BLaER1 (cell line): ENCODE measurements at regions not wholly inside any gene's neighbourhood (a gene's known extent, or its start where the extent isn't known, plus 50 kb on each side); places are given as distances from the start of the nearest gene placed in this dataset.

ENCODE experiments used
- H3K27ac ChIP-seq: shearing (Covaris generic); formaldehyde crosslinking; 2 replicates; pipeline ENCODE4 v1.8.1; 2022
- H3K27me3 ChIP-seq: shearing (Covaris generic); formaldehyde crosslinking; 2 replicates; pipeline ENCODE4 v1.8.1; 2022
- H3K36me3 ChIP-seq: shearing (Covaris generic); formaldehyde crosslinking; 2 replicates; pipeline ENCODE4 v1.8.1; 2022
- H3K4me1 ChIP-seq: shearing (Covaris generic); formaldehyde crosslinking; 2 replicates; pipeline ENCODE4 v1.8.1; 2022
- H3K4me2 ChIP-seq: shearing (Covaris generic); formaldehyde crosslinking; 2 replicates; pipeline ENCODE4 v1.8.1; 2022
- H3K4me3 ChIP-seq: shearing (Covaris generic); formaldehyde crosslinking; 2 replicates; pipeline ENCODE4 v1.8.1; 2022
- H3K9ac ChIP-seq: shearing (Covaris generic); formaldehyde crosslinking; 2 replicates; pipeline ENCODE4 v1.8.1; 2022
- H3K9me3 ChIP-seq: shearing (Covaris generic); formaldehyde crosslinking; 2 replicates; pipeline ENCODE4 v1.8.1; 2022
- H4K20me1 ChIP-seq: shearing (Covaris generic); formaldehyde crosslinking; 2 replicates; pipeline ENCODE4 v1.8.1; 2022
- Cebpa-rat ChIP-seq: shearing (Covaris generic); IDR thresholded peaks from 2 replicates; pipeline ENCODE4 v1.8.1; 2022

DNA sequence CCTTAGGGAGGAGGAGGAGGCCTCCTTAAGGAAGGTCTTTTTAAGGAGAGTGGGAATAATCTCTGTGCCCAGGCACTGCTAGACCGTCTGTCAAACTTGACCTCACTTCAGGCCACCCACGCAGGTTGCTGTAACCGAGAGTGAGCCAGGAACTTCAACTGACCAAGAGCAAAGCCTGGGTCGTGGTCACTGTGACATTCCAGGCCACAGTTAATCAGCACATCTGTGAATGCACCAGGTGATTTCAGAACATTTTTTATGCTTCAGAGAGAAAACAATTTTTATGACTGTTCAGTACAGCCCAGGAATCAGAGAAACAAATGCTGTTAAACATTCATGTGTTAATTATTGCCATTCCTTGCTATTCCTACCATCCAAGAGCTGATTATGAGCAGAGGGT is 226.6 kb upstream of the ASIC2 start:
- no peak overlapping the region for H3K4me3 ChIP-seq
- H3K9ac ChIP-seq = no peak overlapping the region
- H3K27me3 ChIP-seq = no peaks in the 10 kb centered on the region
- 0 out of 2 replicates have a peak, but pooled peaks cover 5% of the 10 kb centered on the region for H3K4me1 ChIP-seq
- no peak overlapping the region for H3K4me2 ChIP-seq
- H3K9me3 ChIP-seq = no peaks in the 10 kb centered on the region
- no peaks in the 10 kb centered on the region for H4K20me1 ChIP-seq
- no peaks in the 10 kb centered on the region for H3K36me3 ChIP-seq
- no peak for TF ChIP-seq Cebpa-rat
- H3K27ac ChIP-seq = no peak overlapping the region

DNA sequence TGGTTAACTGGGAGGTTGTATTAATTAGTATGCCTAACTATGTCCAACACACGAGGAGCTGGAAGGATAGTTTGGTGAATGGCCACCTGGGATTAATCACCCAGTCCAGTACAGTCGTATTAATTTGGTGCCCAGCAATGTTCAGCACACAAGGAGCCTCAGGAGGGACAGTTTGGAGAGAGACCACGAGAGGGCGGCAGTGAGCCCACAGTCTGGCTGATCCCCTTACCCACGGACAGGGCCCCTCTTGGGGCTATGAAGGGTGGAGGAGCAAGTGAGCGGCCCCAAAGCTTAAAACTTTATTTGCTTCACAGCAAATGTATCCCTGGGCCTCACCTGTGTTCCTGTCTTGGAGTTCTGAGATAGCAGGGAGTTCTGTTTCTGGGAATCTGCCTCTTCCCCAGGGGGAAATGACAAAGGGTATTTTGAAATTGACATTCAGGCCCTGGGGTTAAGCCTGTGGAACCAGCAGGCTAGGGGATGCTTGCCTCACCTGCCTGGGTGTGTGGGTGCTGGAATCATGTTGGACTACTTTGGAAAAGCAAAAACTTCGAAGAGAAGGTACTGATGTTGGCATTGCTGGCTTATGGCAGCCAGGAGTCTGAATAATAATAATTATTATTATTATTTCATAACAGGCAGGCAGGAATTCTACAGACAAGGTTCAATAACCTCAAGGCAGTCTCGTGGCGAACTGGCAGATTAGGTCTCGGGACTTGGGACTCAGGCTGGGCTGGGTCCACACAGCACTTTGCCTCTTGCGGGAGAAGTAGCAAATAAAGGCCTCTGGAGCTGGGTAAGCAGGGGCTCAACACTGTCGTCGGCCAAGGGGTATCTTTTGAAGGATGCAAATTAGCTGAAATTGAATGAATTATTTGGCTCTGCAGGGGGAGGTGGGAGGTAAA is 227.6 kb upstream of the ASIC2 start:
- no peak overlapping the region for H3K4me2 ChIP-seq
- H3K27ac ChIP-seq = no peak overlapping the region
- H4K20me1 ChIP-seq = no peaks in the 10 kb centered on the region
- no peak for TF ChIP-seq Cebpa-rat
- no peaks in the 10 kb centered on the region for H3K9me3 ChIP-seq
- no peaks in the 10 kb centered on the region for H3K27me3 ChIP-seq
- H3K9ac ChIP-seq = no peak overlapping the region
- 0 out of 2 replicates have a peak, but pooled peaks cover 5% of the 10 kb centered on the region for H3K4me1 ChIP-seq
- H3K36me3 ChIP-seq = no peaks in the 10 kb centered on the region
- no peak overlapping the region for H3K4me3 ChIP-seq

DNA sequence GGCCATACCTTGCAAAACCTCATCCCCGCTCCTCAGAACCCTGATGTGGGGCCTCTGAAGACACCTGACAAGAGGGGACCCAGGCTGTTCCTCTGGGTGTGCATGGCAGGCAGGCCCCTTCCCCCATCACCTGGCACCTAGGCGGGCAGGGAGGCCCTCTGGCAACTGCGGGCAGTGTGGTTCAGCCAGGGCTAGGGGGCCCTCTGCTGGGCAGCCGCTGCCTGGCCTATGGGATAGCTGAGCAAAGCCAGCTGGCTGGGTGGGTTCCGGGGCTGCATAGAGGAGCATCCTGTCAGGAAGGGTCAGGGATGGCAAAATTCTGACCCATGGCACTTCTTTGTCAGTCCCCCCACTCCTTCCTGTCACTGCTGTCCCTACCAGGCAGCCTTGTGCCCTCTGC is 228.7 kb upstream of the ASIC2 start:
- H3K27ac ChIP-seq = no peak overlapping the region
- H3K27me3 ChIP-seq = no peaks in the 10 kb centered on the region
- H3K4me2 ChIP-seq = no peak overlapping the region
- H3K9me3 ChIP-seq = 0 out of 2 replicates have a peak, but pooled peaks cover under 1% of the 10 kb centered on the region
- no peak for TF ChIP-seq Cebpa-rat
- 0 out of 2 replicates have a peak, but pooled peaks cover 5% of the 10 kb centered on the region for H3K4me1 ChIP-seq
- H3K4me3 ChIP-seq = no peak overlapping the region
- no peak overlapping the region for H3K9ac ChIP-seq
- no peaks in the 10 kb centered on the region for H3K36me3 ChIP-seq
- H4K20me1 ChIP-seq = no peaks in the 10 kb centered on the region

DNA sequence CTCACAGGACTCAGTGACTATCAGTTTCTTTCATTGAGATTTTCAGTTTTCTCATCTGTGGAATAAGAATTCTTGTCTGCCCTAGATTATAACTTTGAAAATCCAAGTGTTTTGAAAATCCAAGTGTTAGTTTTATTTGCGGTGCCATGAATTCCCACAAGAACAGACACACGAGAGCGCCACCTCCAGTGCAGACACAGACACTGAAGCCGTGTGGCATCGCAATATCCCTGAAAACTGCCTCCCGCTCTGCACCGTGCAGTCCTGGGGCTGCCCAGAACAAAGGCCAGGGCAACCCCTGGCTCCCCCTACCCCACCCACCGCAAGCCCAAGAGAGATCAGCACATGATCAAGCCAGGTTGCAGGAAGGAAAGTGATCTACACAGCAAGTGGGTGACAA is 229.5 kb upstream of the ASIC2 start:
- no peak overlapping the region for H3K4me2 ChIP-seq
- H3K4me1 ChIP-seq = 0 out of 2 replicates have a peak, but pooled peaks cover 5% of the 10 kb centered on the region
- no peaks in the 10 kb centered on the region for H3K27me3 ChIP-seq
- H3K36me3 ChIP-seq = no peaks in the 10 kb centered on the region
- TF ChIP-seq Cebpa-rat = no peak
- H3K9ac ChIP-seq = no peak overlapping the region
- peaks cover 9% of the 10 kb centered on the region; the same call in 1 of the 2 replicates for H3K9me3 ChIP-seq
- H3K27ac ChIP-seq = no peak overlapping the region
- H3K4me3 ChIP-seq = no peak overlapping the region
- no peaks in the 10 kb centered on the region for H4K20me1 ChIP-seq

DNA sequence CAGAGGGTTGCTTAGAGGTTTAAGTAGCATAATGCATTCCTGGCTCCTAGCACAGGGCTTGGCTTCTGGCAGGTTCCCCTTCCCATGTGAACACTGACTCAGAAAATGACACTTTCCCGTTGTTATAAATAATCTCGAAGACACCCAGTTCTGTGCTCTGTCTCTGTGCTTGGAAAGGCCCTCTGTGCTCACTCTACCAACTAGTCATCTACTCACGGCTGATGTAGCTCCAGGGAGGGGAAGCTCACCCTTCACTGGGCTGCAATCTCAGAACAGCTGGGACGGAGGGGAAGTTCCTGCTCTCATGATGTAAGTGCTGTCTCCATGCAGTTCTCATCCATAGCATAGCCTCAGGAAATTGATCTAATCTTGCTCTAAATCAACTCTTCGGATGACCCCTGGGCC is 230.5 kb upstream of the ASIC2 start:
- H3K9ac ChIP-seq = no peak overlapping the region
- TF ChIP-seq Cebpa-rat = no peak
- no peaks in the 10 kb centered on the region for H3K27me3 ChIP-seq
- no peak overlapping the region for H3K4me3 ChIP-seq
- H3K27ac ChIP-seq = no peak overlapping the region
- no peaks in the 10 kb centered on the region for H3K4me1 ChIP-seq
- no peaks in the 10 kb centered on the region for H3K36me3 ChIP-seq
- peaks cover 12% of the 10 kb centered on the region; the same call in 1 of the 2 replicates for H3K9me3 ChIP-seq
- no peak overlapping the region for H3K4me2 ChIP-seq
- no peaks in the 10 kb centered on the region for H4K20me1 ChIP-seq

DNA sequence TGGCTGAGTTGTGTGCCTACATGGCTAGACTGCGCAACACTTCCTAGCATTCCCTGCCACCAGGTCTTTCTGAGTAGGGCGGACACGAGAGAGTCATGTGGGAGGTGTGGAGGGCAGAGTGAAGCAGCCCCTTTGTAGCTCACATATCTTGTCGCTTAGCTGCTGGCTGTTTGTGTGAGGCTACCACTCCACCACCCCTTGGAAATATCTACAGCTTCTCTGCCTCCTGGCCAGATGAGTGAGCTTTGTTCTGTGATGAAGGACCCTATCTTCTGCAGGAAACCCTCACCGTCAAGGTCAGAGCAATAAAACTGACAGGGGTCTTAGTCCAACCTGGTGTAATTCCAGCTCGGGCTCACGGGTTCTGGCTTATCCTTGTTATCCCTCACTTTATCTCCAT is 232.1 kb upstream of the ASIC2 start:
- no peak for TF ChIP-seq Cebpa-rat
- H3K27me3 ChIP-seq = no peaks in the 10 kb centered on the region
- H3K4me1 ChIP-seq = no peaks in the 10 kb centered on the region

DNA sequence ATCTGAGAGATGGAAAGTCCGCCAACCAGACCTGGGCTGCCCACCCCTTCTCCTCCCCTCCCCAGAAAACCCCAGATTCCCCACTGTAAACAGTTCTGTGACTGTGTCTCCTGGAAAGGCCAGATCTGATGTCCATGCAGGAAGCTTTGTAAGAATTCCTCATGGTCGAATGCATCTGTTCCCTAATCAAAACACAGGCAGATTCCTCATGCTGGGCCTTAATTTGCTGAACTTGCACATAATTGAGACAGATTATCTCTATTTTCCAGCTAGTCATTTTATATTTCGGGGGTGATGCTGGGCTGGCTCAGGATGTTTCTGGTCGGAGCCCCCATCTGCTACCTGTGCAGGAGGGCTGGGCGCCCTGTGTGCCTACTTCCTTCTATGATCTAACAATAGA is 233.6 kb upstream of the ASIC2 start:
- Histone ChIP-seq H3K4me2 (no peak overlapping the region), H3K4me3 (no peak overlapping the region), H3K4me1 (no peaks in the 10 kb centered on the region), H4K20me1 (no peaks in the 10 kb centered on the region), H3K27me3 (no peaks in the 10 kb centered on the region), H3K9me3 (peaks cover 12% of the 10 kb centered on the region; the same call in 1 of the 2 replicates), H3K36me3 (no peaks in the 10 kb centered on the region), H3K9ac (no peak overlapping the region), H3K27ac (no peak overlapping the region)
- no peak for TF ChIP-seq Cebpa-rat

More for the DNA sequence above, 232.1 kb upstream of the ASIC2 start:
- Histone ChIP-seq H3K27ac (no peak overlapping the region), H3K36me3 (no peaks in the 10 kb centered on the region), H3K9me3 (peaks cover 12% of the 10 kb centered on the region; the same call in 1 of the 2 replicates), H3K9ac (no peak overlapping the region), H4K20me1 (no peaks in the 10 kb centered on the region), H3K4me3 (no peak overlapping the region), H3K4me2 (no peak overlapping the region)

DNA sequence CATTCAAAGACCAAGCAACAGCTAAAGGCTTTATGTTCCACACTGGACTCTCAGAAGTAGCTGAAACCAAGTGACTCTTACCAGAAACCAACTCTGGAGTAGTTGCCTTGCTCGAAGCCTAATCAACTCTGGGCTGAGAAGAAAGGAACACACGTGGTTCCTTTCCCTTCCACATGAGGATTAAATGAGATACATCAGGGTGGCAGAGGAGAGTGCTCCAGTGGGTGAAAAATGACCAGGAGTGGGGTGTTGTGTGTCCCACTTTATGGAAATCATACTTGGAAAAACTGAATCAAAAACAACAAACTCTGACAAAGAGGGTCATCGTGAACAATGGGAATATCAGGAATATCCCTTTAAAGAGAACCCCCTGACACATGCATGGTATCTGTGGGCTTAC is 234.2 kb upstream of the ASIC2 start:
- TF ChIP-seq Cebpa-rat = no peak
- Histone ChIP-seq H3K4me3 (no peak overlapping the region), H3K4me2 (no peak overlapping the region), H3K27me3 (no peaks in the 10 kb centered on the region), H4K20me1 (no peaks in the 10 kb centered on the region), H3K27ac (no peak overlapping the region), H3K9me3 (peaks cover 12% of the 10 kb centered on the region; the same call in 1 of the 2 replicates), H3K9ac (no peak overlapping the region), H3K36me3 (no peaks in the 10 kb centered on the region), H3K4me1 (no peaks in the 10 kb centered on the region)

DNA sequence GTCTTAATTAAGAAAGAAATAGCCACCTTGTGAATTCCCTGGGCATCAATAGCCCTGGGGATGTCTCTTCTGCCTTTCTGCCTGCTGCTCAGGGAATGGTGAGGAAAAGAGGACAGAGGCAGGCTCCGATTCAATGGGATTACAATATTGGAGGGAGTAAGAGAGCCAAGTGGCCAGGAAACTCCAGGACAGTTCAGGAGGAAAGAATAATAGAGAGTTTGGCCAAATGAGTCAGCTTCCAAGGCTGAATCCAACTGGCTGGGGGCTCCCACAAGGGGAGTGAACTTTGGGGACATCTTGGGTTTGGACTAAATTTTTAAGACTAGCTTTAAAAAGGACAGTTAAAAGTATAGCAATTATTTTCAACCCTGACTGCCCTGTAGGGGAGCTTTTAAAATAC is 235.8 kb upstream of the ASIC2 start:
- TF ChIP-seq Cebpa-rat = no peak
- H3K27ac ChIP-seq = no peak overlapping the region
- H3K9ac ChIP-seq = no peak overlapping the region
- no peaks in the 10 kb centered on the region for H3K36me3 ChIP-seq
- H3K4me3 ChIP-seq = no peak overlapping the region
- no peaks in the 10 kb centered on the region for H3K4me1 ChIP-seq
- no peaks in the 10 kb centered on the region for H3K27me3 ChIP-seq
- peaks cover 12% of the 10 kb centered on the region; the same call in 1 of the 2 replicates for H3K9me3 ChIP-seq
- no peaks in the 10 kb centered on the region for H4K20me1 ChIP-seq
- no peak overlapping the region for H3K4me2 ChIP-seq

DNA sequence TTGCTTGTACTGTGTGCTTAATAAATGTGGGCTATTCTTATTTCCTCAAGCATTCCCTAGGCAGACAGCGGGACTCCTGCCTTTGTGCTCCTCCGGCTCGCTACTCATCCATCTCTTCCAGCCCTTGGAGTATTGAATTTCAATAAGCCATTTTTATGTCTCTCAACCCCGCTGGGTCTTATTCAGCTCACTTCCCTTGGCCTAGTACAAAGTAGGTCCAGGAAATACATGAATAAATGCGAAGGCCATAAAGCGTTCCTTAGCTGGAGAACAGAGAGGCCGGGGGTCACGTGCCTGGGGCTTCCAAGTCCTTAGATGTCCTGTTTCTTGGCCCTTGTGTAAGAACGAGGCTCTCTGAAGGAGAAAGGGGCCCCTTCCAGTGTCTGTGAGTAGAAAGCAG is 236.7 kb upstream of the ASIC2 start:
- Histone ChIP-seq H4K20me1 (no peaks in the 10 kb centered on the region), H3K4me1 (no peaks in the 10 kb centered on the region), H3K27ac (no peak overlapping the region), H3K4me3 (no peak overlapping the region), H3K9ac (no peak overlapping the region), H3K27me3 (no peaks in the 10 kb centered on the region), H3K9me3 (peaks cover 12% of the 10 kb centered on the region; the same call in 1 of the 2 replicates), H3K36me3 (no peaks in the 10 kb centered on the region), H3K4me2 (no peak overlapping the region)
- no peak for TF ChIP-seq Cebpa-rat
